H9 (cell line): ENCODE measurements at regions not wholly inside any gene's neighbourhood (a gene's known extent, or its start where the extent isn't known, plus 50 kb on each side); places are given as distances from the start of the nearest gene placed in this dataset.

Source experiments
- DNase-seq: peaks from one replicate; pipeline ENCODE4 v3.0.0-alpha.2; 2017
- H2AFZ ChIP-seq: one replicate; pipeline ENCODE4 v1.6.1; 2013; ENCODE audit warnings: mild to moderate bottlenecking, low read length, control low read depth, moderate library complexity
- H2AK5ac ChIP-seq: 2 replicates; pipeline ENCODE4 v1.6.1; 2013; ENCODE audit warnings: low read length, control low read depth, mixed read lengths; ENCODE audit not compliant: insufficient read length
- H2BK120ac ChIP-seq: one replicate; pipeline ENCODE4 v1.6.1; 2013; ENCODE audit warnings: low read depth, mild to moderate bottlenecking, low read length, control low read depth, inconsistent platforms; ENCODE audit not compliant: poor library complexity, severe bottlenecking
- H2BK12ac ChIP-seq: 2 replicates; pipeline ENCODE4 v1.6.1; 2013; ENCODE audit warnings: low read length, control low read depth, mixed read lengths, low read depth; ENCODE audit not compliant: insufficient read length
- H2BK15ac ChIP-seq: 2 replicates; pipeline ENCODE4 v1.6.1; 2013; ENCODE audit warnings: low read depth, low read length, control low read depth
- H2BK20ac ChIP-seq: one replicate; pipeline ENCODE4 v1.6.1; 2013; ENCODE audit warnings: low read depth, mild to moderate bottlenecking, low read length, control low read depth, inconsistent platforms; ENCODE audit not compliant: poor library complexity, severe bottlenecking
- H2BK5ac ChIP-seq: 2 replicates; pipeline ENCODE4 v1.6.1; 2013; ENCODE audit warnings: low read length, control low read depth, mixed read lengths; ENCODE audit not compliant: insufficient read length
- H3K14ac ChIP-seq: 2 replicates; pipeline ENCODE4 v1.6.1; 2013; ENCODE audit warnings: low read length, control low read depth; ENCODE audit not compliant: insufficient read depth
- H3K18ac ChIP-seq: 2 replicates; pipeline ENCODE4 v1.6.1; 2013; ENCODE audit warnings: low read depth, mild to moderate bottlenecking, mixed read lengths, low read length, control low read depth; ENCODE audit not compliant: insufficient read length
- H3K23ac ChIP-seq: 2 replicates; pipeline ENCODE4 v1.6.1; 2013; ENCODE audit warnings: low read length, control low read depth, mixed read lengths, low read depth; ENCODE audit not compliant: insufficient read length
- H3K23me2 ChIP-seq: 2 replicates; pipeline ENCODE4 v1.6.1; 2013; ENCODE audit warnings: low read depth, mild to moderate bottlenecking, mixed read lengths, low read length, control low read depth; ENCODE audit not compliant: insufficient read length, poor library complexity, severe bottlenecking
- H3K27ac ChIP-seq: 2 replicates; pipeline ENCODE4 v1.5.1; 2013; ENCODE audit warnings: low read length, control low read depth, mixed read lengths, low read depth; ENCODE audit not compliant: insufficient read length
- H3K27me3 ChIP-seq: 2 replicates; pipeline ENCODE4 v1.6.1; 2013; ENCODE audit warnings: low read length, control low read depth, inconsistent platforms; ENCODE audit not compliant: insufficient read depth
- H3K4ac ChIP-seq: 2 replicates; pipeline ENCODE4 v1.6.1; 2013; ENCODE audit warnings: low read depth, mild to moderate bottlenecking, control low read depth, inconsistent platforms, low read length, moderate library complexity
- H3K4me1 ChIP-seq: 2 replicates; pipeline ENCODE4 v1.6.1; 2013; ENCODE audit warnings: low read length, control low read depth, inconsistent platforms; ENCODE audit not compliant: insufficient read depth
- H3K4me2 ChIP-seq: 2 replicates; pipeline ENCODE4 v1.6.1; 2013; ENCODE audit warnings: low read length, control low read depth, mixed read lengths; ENCODE audit not compliant: insufficient read length, insufficient read depth
- H3K56ac ChIP-seq: 2 replicates; pipeline ENCODE4 v1.6.1; 2013; ENCODE audit warnings: low read depth, mild to moderate bottlenecking, mixed read lengths, low read length, control low read depth; ENCODE audit not compliant: insufficient read length
- H3K79me1 ChIP-seq: 2 replicates; pipeline ENCODE4 v1.6.1; 2013; ENCODE audit warnings: low read depth, mild to moderate bottlenecking, moderate library complexity, low read length, control low read depth, inconsistent platforms; ENCODE audit not compliant: insufficient read depth, poor library complexity, severe bottlenecking
- H3K79me2 ChIP-seq: 2 replicates; pipeline ENCODE4 v1.6.1; 2013; ENCODE audit warnings: low read length, control low read depth, inconsistent platforms; ENCODE audit not compliant: insufficient read depth
- H3K9ac ChIP-seq: 2 replicates; pipeline ENCODE4 v1.6.1; 2013; ENCODE audit warnings: low read length, control low read depth, mixed read lengths; ENCODE audit not compliant: insufficient read length; ENCODE audit errors: extremely low read depth
- H3K9me3 ChIP-seq: one replicate; pipeline ENCODE4 v1.6.1; 2013; ENCODE audit warnings: low read depth, low read length, inconsistent platforms; ENCODE audit not compliant: control insufficient read depth
- H3T11ph ChIP-seq: one replicate; pipeline ENCODE4 v1.6.1; 2013; ENCODE audit warnings: mild to moderate bottlenecking, low read length, control low read depth, inconsistent platforms
- H4K20me1 ChIP-seq: one replicate; pipeline ENCODE4 v1.6.1; 2013; ENCODE audit not compliant: control insufficient read depth, insufficient read length, insufficient read depth
- H4K5ac ChIP-seq: 2 replicates; pipeline ENCODE4 v1.6.1; 2013; ENCODE audit warnings: low read depth, mild to moderate bottlenecking, mixed read lengths, low read length, control low read depth; ENCODE audit not compliant: insufficient read length
- H4K8ac ChIP-seq: replicated peaks from 2 replicates; pipeline ENCODE4 v1.6.1; 2013; ENCODE audit warnings: low read length, control low read depth, mixed read lengths, low read depth; ENCODE audit not compliant: insufficient read length
- H4K91ac ChIP-seq: 2 replicates; pipeline ENCODE4 v1.6.1; 2013; ENCODE audit warnings: low read depth, mild to moderate bottlenecking, moderate library complexity, mixed read lengths, low read length, control low read depth; ENCODE audit not compliant: insufficient read length
- H3K27ac Mint-ChIP-seq, 3 experiments: 2 replicates in 2 of 3; 3 replicates in 1 of 3; pipeline ENCODE4 v1.8.0; 2020 to 2021; ENCODE audit warnings: mixed read lengths in 3 of 3, mild to moderate bottlenecking in 1 of 3, moderate library complexity in 1 of 3
- H3K27me3 Mint-ChIP-seq: 2 replicates; pipeline ENCODE4 v1.8.0; 2021; ENCODE audit warnings: low read depth, mild to moderate bottlenecking, moderate library complexity, mixed read lengths
- H3K36me3 Mint-ChIP-seq, 3 experiments: 2 replicates in 2 of 3; 3 replicates in 1 of 3; pipeline ENCODE4 v1.8.0; 2020 to 2021; ENCODE audit warnings: low read depth in 3 of 3, mixed read lengths in 3 of 3; ENCODE audit not compliant: insufficient read depth in 1 of 3
- H3K4me1 Mint-ChIP-seq, 2 experiments: 2 replicates each; pipeline ENCODE4 v1.8.0; 2020; ENCODE audit warnings: mixed read lengths in 2 of 2
- H3K4me3 Mint-ChIP-seq, 2 experiments: 2 replicates in 1 of 2; 3 replicates in 1 of 2; pipeline ENCODE4 v1.8.0; 2020 to 2021; ENCODE audit warnings: mild to moderate bottlenecking in 2 of 2, mixed read lengths in 2 of 2, moderate library complexity in 1 of 2
- H3K9me3 Mint-ChIP-seq, 2 experiments: 2 replicates in 1 of 2; 3 replicates in 1 of 2; pipeline ENCODE4 v1.8.0; 2020; ENCODE audit warnings: mild to moderate bottlenecking in 2 of 2, mixed read lengths in 2 of 2, moderate library complexity in 1 of 2
- WGBS: extraction: QIAGEN DNeasy Blood & Tissue Kit; methylation state at CpG from one replicate; pipeline ENCODE4 v1.1.7; 2013; ENCODE audit warnings: missing lambda C conversion rate, low lambda C conversion rate, mixed read lengths; ENCODE audit not compliant: insufficient read length; ENCODE audit errors: extremely low coverage; 5-methylcytosine and 5-hydroxymethylcytosine counted together
- TF ChIP-seq, protein P1 (sequence below): fragments of 200-600 bp; sonication (generic); conservative IDR thresholded peaks from 3 replicates; pipeline ENCODE4 v1.8.0; 2021; ENCODE audit warnings: antibody characterized with exemption, mild to moderate bottlenecking

GRCh38 chr18:8469544-8470130 lies 139.6 kb upstream of the RAB12 start:
- Histone ChIP-seq H4K5ac (no peak overlapping the region), H2BK15ac (no peak overlapping the region), H2BK120ac (no peak overlapping the region), H3T11ph (no peak overlapping the region), H3K4me1 (no peaks in the 10 kb centered on the region), H2AK5ac (no peak overlapping the region), H4K91ac (no peak overlapping the region), H4K8ac (no peak overlapping the region), H2BK12ac (no peak overlapping the region), H3K4me2 (no peak overlapping the region), H3K9ac (no peak overlapping the region), H3K79me1 (no peaks in the 10 kb centered on the region), H3K27me3 (no peaks in the 10 kb centered on the region), H3K9me3 (no peaks in the 10 kb centered on the region), H3K14ac (no peak overlapping the region), H3K79me2 (no peaks in the 10 kb centered on the region), H3K23ac (no peak overlapping the region), H3K27ac (no peak overlapping the region), H3K4ac (no peak overlapping the region), H3K18ac (no peak overlapping the region), H3K56ac (no peak overlapping the region), H2BK5ac (no peak overlapping the region), H2AFZ (no peak overlapping the region), H4K20me1 (no peaks in the 10 kb centered on the region), H2BK20ac (no peak overlapping the region), H3K23me2 (no peaks in the 10 kb centered on the region)
- TF ChIP-seq, protein P1, sequence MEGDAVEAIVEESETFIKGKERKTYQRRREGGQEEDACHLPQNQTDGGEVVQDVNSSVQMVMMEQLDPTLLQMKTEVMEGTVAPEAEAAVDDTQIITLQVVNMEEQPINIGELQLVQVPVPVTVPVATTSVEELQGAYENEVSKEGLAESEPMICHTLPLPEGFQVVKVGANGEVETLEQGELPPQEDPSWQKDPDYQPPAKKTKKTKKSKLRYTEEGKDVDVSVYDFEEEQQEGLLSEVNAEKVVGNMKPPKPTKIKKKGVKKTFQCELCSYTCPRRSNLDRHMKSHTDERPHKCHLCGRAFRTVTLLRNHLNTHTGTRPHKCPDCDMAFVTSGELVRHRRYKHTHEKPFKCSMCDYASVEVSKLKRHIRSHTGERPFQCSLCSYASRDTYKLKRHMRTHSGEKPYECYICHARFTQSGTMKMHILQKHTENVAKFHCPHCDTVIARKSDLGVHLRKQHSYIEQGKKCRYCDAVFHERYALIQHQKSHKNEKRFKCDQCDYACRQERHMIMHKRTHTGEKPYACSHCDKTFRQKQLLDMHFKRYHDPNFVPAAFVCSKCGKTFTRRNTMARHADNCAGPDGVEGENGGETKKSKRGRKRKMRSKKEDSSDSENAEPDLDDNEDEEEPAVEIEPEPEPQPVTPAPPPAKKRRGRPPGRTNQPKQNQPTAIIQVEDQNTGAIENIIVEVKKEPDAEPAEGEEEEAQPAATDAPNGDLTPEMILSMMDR = no peak
- Mint-ChIP-seq H3K27ac (no peak overlapping the region), H3K4me3 (no peak overlapping the region), H3K27me3 (peaks cover 2% of the 10 kb centered on the region; the same call in 1 of the 2 replicates), H3K4me1 (peaks cover 5 to 9% of the 10 kb centered on the region in 2 experiments), H3K9me3 (no peaks in the 10 kb centered on the region; a peak in 1 of 5 replicates), H3K36me3 (no peaks in the 10 kb centered on the region; a peak in 1 of 7 replicates)
- no peak for DNase-seq
- no CpG with 5 or more reads among the region's 6 CpGs for WGBS
